Stimulated activated effector memory CD8-positive, alpha-beta T cell treated with anti-CD3 and anti-CD28 coated beads, Interleukin-12 subunit alpha, Interleukin-12 subunit beta, amount 100 ng/mL, for 72 hours (primary cell): ENCODE measurements at regions not wholly inside any gene's neighbourhood (a gene's known extent, or its start where the extent isn't known, plus 50 kb on each side); places are given as distances from the start of the nearest gene placed in this dataset.
"Not testable (repeated sequence)": the region's sequence is repeated elsewhere in the genome, so short reads cannot be mapped to it uniquely, and the experiment has no call there.

Experiments used
- ATAC-seq: fragments of 150-1000 bp; cut with Tn5 transposase; 2 replicates; pipeline ENCODE4 v1.10.0; 2021
- DNase-seq, 2 donors: peaks; one replicate each; pipeline ENCODE4 v3.0.0; 2021 to 2022; ENCODE audit warnings: low spot score in 2 of 2
- H3K27ac Mint-ChIP-seq: one replicate; pipeline ENCODE4 v1.8.0; 2022; ENCODE audit warnings: mild to moderate bottlenecking, mixed read lengths
- H3K36me3 Mint-ChIP-seq: one replicate; pipeline ENCODE4 v1.8.0; 2022; ENCODE audit warnings: mild to moderate bottlenecking, mixed read lengths
- H3K4me1 Mint-ChIP-seq: one replicate; pipeline ENCODE4 v1.8.0; 2022; ENCODE audit warnings: mixed read lengths
- H3K4me3 Mint-ChIP-seq: one replicate; pipeline ENCODE4 v1.8.0; 2022; ENCODE audit warnings: mild to moderate bottlenecking, mixed read lengths
- H3K9me3 Mint-ChIP-seq: one replicate; pipeline ENCODE4 v1.8.0; 2022; ENCODE audit warnings: mixed read lengths

DNA sequence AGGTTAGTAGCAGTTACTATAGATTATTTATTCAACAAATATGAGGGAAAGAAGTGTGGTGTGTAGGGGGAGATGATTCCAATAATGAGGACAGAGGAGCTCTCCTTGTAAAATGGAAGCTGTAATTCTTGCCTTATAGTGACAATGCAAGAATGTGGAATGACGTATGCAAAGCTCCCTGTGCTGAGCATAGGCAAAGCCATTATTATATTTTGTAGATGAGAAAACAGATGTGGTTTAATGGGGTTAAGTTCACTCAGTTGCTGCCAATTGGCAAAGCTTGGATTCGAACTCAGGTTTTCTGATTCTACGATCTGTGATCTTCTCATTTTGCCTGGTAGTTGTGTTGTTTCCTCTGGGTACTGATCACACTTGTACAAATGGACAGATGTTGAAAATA lies 153.3 kb downstream of the LSMEM1 start:
- H3K27ac Mint-ChIP-seq = no peak overlapping the region
- H3K9me3 Mint-ChIP-seq = no peaks in the 10 kb centered on the region
- DNase-seq (no peak), ATAC-seq (no peak)
- H3K4me3 Mint-ChIP-seq = no peak overlapping the region
- no peaks in the 10 kb centered on the region for H3K4me1 Mint-ChIP-seq
- no peaks in the 10 kb centered on the region for H3K36me3 Mint-ChIP-seq

DNA sequence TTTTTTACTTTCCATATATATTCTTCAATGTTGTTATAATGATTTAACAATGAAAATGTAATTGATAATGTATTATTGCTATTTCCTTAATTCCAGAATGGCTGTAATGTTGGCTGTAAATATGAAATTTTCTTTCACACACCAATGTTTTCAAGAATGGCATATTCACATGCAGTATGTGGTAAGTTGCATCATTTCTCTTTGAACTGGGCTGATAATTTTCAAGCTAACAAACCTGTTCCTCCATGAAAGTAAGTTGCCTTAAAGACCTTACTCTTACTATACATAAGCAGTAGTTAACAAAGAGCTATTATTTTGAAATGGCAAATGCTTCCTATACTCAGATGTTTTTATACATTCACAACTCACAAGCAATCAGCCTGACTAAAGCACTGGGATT lies 154.5 kb downstream of the TMEM168 start:
- ATAC-seq (no peak), DNase-seq (no peak)
- Mint-ChIP-seq H3K4me3 (no peak overlapping the region), H3K4me1 (no peaks in the 10 kb centered on the region), H3K9me3 (no peaks in the 10 kb centered on the region), H3K36me3 (no peaks in the 10 kb centered on the region), H3K27ac (no peak overlapping the region)

- H3K4me3 Mint-ChIP-seq = no peak overlapping the region
- no peaks in the 10 kb centered on the region for H3K36me3 Mint-ChIP-seq
- no peaks in the 10 kb centered on the region for H3K4me1 Mint-ChIP-seq
- DNase-seq (no peak), ATAC-seq (no peak)
- H3K27ac Mint-ChIP-seq = no peak overlapping the region
- peaks cover under 1% of the 10 kb centered on the region for H3K9me3 Mint-ChIP-seq
Measured at GRCh38 chr7:112638675-112639400, 151.4 kb downstream of the TMEM168 start.

DNA sequence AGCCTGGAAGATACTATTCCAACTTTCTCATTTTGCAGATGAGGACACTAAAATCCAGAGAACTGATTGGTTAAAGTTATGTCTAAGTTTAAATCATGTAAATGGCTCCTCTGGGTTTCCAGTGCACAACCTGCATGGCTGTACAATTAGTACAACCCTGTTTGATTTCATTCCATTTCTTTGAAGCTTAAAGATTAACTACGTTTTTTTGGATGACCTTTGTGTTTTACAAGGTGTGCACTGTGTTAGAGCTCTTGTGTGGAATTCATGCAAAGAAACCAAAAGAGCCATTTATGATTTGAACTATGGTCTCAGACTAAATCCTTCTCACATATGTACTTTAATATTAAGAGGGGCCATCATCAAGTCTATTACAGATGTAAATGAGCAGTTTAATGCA lies 149.5 kb downstream of the TMEM168 start:
- ATAC-seq = no peak
- DNase-seq = no peak
- no peaks in the 10 kb centered on the region for H3K4me1 Mint-ChIP-seq
- H3K4me3 Mint-ChIP-seq = no peak overlapping the region
- H3K9me3 Mint-ChIP-seq = peaks cover 4% of the 10 kb centered on the region
- H3K36me3 Mint-ChIP-seq = no peaks in the 10 kb centered on the region
- H3K27ac Mint-ChIP-seq = no peak overlapping the region

GRCh38 chr7:112646783-112647182 lies 143.4 kb downstream of the TMEM168 start:
- Mint-ChIP-seq H3K27ac (no peak overlapping the region), H3K36me3 (no peaks in the 10 kb centered on the region), H3K4me3 (no peak overlapping the region), H3K4me1 (no peaks in the 10 kb centered on the region), H3K9me3 (peaks cover 15% of the 10 kb centered on the region)
- ATAC-seq (no peak), DNase-seq (no peak)

- Mint-ChIP-seq H3K9me3 (peaks cover 15% of the 10 kb centered on the region), H3K4me3 (no peak overlapping the region), H3K27ac (no peak overlapping the region), H3K4me1 (no peaks in the 10 kb centered on the region), H3K36me3 (no peaks in the 10 kb centered on the region)
- DNase-seq (no peak), ATAC-seq (no peak)
Measured at GRCh38 chr7:112648781-112649180, 141.4 kb downstream of the TMEM168 start.

DNA sequence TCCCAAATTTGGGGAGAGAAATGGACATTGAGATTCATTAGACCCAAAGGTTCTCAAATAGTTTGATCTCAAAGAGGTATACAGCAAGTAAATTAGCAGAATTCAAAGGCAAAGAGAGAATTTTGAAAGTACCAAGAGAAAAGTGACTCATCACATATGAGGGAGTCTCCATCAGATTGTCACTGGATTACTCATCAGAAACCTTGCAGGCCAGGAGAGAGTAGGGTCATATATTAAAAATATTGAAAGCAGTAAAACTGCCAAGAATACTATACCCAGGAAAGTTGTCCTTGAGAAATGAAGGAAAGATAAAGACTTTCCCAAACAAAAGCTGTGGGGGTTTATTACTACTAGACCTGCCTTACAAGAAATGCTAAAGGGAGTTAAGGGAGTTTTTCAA lies 140.6 kb downstream of the TMEM168 start:
- Mint-ChIP-seq H3K4me1 (no peaks in the 10 kb centered on the region), H3K36me3 (no peaks in the 10 kb centered on the region), H3K9me3 (peaks cover 12% of the 10 kb centered on the region), H3K4me3 (no peak overlapping the region), H3K27ac (no peak overlapping the region)
- DNase-seq (no peak), ATAC-seq (no peak)

DNA sequence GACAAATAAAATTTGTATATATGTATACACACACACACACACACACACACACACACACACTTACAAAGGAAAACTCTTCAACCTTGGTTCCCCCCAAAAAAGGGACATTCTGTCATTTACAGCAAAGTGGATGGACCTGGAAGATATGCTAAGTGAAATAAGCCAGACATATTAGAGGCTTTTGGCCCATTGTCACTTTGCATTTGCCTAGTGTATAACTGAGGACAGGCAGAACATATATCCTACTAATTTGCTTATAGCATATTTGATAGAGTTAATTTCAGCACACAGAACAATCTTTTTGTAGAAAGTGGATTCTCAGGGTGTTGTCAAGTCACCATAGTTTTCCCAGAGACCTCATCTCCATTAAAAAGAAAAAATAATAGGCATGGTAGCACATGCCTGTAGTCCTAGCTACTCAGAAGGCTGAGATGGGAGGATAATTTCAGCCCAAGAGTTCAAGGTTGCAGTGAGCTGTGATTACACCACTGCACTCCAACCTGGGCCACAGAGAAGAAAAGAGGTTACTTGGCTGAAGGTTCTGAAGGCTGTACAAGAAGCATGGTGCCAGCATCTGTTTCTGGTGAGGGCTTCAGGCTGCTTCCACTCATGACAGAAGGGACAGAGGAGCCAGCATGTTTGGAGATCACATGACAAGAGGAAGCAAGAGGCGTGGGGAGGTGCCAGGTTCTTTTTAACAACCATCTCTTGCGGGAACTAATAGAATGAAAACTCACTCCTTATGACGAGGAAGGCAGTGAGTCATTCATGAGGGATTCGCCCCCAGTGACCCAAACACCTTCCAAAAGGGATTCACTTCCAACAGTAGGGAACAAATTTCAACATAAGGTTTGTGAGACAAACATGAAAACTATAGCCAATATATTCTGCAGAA lies 135.6 kb downstream of the TMEM168 start:
- Mint-ChIP-seq H3K36me3 (no peaks in the 10 kb centered on the region), H3K4me3 (no peak overlapping the region), H3K9me3 (peaks cover 3% of the 10 kb centered on the region), H3K4me1 (no peaks in the 10 kb centered on the region), H3K27ac (no peak overlapping the region)
- no peak for DNase-seq
- ATAC-seq = no peak

GRCh38 chr7:112665709-112666108 lies 124.5 kb downstream of the TMEM168 start:
- no peaks in the 10 kb centered on the region for H3K9me3 Mint-ChIP-seq
- no peak overlapping the region for H3K4me3 Mint-ChIP-seq
- no peaks in the 10 kb centered on the region for H3K36me3 Mint-ChIP-seq
- DNase-seq (no peak), ATAC-seq (no peak)
- H3K27ac Mint-ChIP-seq = no peak overlapping the region
- H3K4me1 Mint-ChIP-seq = no peaks in the 10 kb centered on the region

DNA sequence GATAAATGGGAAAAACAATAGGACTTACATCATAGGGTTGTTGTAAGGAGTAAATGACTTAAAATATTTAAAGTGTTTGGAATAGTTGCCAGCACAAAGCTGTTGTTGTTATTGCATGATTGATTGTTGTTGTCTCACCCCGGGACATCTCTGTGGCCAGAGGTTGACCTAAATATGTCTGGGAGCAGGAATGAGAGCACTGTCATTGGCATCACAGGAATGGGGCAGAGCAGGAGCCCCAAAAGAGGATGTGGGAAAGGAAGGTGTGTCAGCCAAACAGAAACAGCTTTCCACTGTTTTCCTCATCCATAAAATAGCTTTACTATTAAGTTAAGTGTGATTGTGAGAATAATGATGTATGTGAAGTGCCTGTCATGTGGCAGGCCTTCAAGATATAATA lies 121.6 kb downstream of the TMEM168 start:
- Mint-ChIP-seq H3K4me3 (no peak overlapping the region), H3K27ac (no peak overlapping the region), H3K36me3 (no peaks in the 10 kb centered on the region), H3K4me1 (no peaks in the 10 kb centered on the region), H3K9me3 (no peaks in the 10 kb centered on the region)
- no peak for DNase-seq
- no peak for ATAC-seq

- ATAC-seq = no peak
- no peaks in the 10 kb centered on the region for H3K36me3 Mint-ChIP-seq
- DNase-seq = no peak
- H3K27ac Mint-ChIP-seq = no peak overlapping the region
- H3K4me3 Mint-ChIP-seq = no peak overlapping the region
- H3K4me1 Mint-ChIP-seq = no peaks in the 10 kb centered on the region
- H3K9me3 Mint-ChIP-seq = no peaks in the 10 kb centered on the region
Measured at GRCh38 chr7:112669306-112669705, 120.9 kb downstream of the TMEM168 start.

GRCh38 chr7:112670193-112670592 lies 120.0 kb downstream of the TMEM168 start:
- ATAC-seq = no peak
- Mint-ChIP-seq H3K9me3 (no peaks in the 10 kb centered on the region), H3K36me3 (no peaks in the 10 kb centered on the region), H3K27ac (no peak overlapping the region), H3K4me1 (no peaks in the 10 kb centered on the region), H3K4me3 (no peak overlapping the region)
- no peak for DNase-seq

DNA sequence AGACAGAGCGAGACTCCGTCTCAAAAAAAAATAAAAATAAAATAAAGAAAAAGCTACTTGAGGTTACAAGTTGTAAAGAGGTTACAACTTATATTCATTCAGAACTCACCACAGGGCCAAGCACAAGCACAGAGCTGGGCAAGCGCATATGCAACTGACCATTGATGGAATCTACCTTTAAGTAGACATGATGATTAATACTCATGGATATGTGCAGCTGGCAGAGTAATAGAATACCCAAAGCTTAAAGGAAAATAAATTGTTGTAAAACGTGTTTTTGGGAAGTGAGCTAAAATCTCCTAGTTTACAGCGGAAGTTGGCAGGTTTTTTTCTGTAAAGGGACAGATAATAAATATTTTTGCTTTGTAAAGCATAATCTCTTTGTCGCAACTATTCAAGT lies 111.6 kb downstream of the TMEM168 start:
- H3K4me1 Mint-ChIP-seq = no peaks in the 10 kb centered on the region

DNA sequence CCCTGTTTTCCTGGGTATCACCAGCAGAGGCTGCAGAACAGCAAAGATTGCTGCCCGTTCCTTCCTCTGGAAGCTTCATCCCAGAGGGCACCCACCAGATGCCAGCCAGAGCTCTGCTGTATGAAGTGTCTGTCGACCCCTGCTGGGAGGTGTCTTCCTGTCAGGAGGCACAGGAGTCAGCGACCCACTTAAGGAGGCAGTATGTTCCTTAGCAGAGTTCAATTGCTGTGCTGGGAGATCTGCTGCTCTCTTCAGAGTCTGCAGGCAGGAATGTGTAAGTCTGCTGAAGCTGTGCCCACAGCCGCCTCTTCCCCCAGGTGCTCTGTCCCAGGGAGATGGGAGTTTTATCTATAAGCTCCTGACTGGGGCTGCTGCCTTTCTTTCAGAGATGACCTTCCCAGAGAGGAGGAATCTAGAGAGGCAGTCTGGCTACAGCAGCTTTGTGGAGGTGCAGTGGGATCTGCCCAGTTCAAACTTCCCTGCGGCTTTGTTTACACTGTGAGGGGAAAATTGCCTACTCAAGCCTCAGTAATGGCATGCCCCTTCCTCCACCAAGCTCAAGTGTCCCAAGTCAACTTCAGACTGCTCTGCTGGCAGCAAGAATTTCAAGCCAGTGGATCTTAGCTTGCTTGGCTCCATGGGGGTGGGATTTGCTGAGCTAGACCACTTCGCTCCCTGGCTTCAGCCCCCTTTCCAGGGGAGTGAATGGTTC lies 100.6 kb downstream of the TMEM168 start:
- not testable (repeated sequence) for H3K36me3 Mint-ChIP-seq, H3K4me3 Mint-ChIP-seq, DNase-seq, ATAC-seq, H3K9me3 Mint-ChIP-seq, H3K27ac Mint-ChIP-seq, H3K4me1 Mint-ChIP-seq

More for the DNA sequence above, 111.6 kb downstream of the TMEM168 start:
- no peak overlapping the region for H3K27ac Mint-ChIP-seq
- no peak for DNase-seq
- H3K4me3 Mint-ChIP-seq = no peak overlapping the region
- H3K36me3 Mint-ChIP-seq = no peaks in the 10 kb centered on the region
- ATAC-seq = no peak
- no peaks in the 10 kb centered on the region for H3K9me3 Mint-ChIP-seq

GRCh38 chr7:112692333-112692732 lies 97.9 kb downstream of the TMEM168 start:
- no peak for DNase-seq
- Mint-ChIP-seq H3K4me3 (no peak overlapping the region), H3K36me3 (no peaks in the 10 kb centered on the region), H3K4me1 (no peaks in the 10 kb centered on the region), H3K9me3 (peaks cover 5% of the 10 kb centered on the region), H3K27ac (no peak overlapping the region)
- ATAC-seq = no peak
